SK-N-SH treated with all-trans-retinoic acid at 6 μM for 48 hours (cell line): ENCODE measurements at regions not wholly inside any gene's neighbourhood (a gene's known extent, or its start where the extent isn't known, plus 50 kb on each side); places are given as distances from the start of the nearest gene placed in this dataset.
A peak's percentile ranks its signal among the peaks of the same experiment; 100 is the strongest.

Source experiments
- ATAC-seq: fragments of 200-7000 bp; cut with Tn5 transposase; 3 replicates; pipeline ENCODE4 v1.9.1; 2020; ENCODE audit warnings: mild to moderate bottlenecking, moderate library complexity
- ARNTL ChIP-seq: fragments of 450-650 bp; formaldehyde crosslinking; IDR thresholded peaks from 2 replicates; pipeline ENCODE4 v1.5.0; 2020; ENCODE audit warnings: low read depth, mild to moderate bottlenecking, moderate library complexity, borderline replicate concordance
- BACH2 ChIP-seq: fragments of 250-450 bp; sonication (Bioruptor Pico); IDR thresholded peaks from 2 replicates; pipeline ENCODE4 v1.9.0; 2021; ENCODE audit warnings: mild to moderate bottlenecking, borderline replicate concordance
- CSDC2 ChIP-seq: fragments of 250-450 bp; sonication (Bioruptor Pico); IDR thresholded peaks from 2 replicates; pipeline ENCODE4 v1.5.0; 2020; ENCODE audit warnings: mild to moderate bottlenecking, moderate library complexity
- ESRRG ChIP-seq: fragments of 250-450 bp; sonication (Bioruptor Pico); IDR thresholded peaks from 2 replicates; pipeline ENCODE4 v1.6.1; 2021; ENCODE audit warnings: mild to moderate bottlenecking
- GLIS3 ChIP-seq: fragments of 250-450 bp; sonication (Bioruptor Pico); IDR thresholded peaks from 2 replicates; pipeline ENCODE4 v1.5.0; 2020; ENCODE audit warnings: mild to moderate bottlenecking, moderate library complexity
- ISL1 ChIP-seq: fragments of 250-450 bp; sonication (Bioruptor Pico); IDR thresholded peaks from 2 replicates; pipeline ENCODE4 v2.1.2; 2022; ENCODE audit warnings: mild to moderate bottlenecking, moderate library complexity
- OSR1 ChIP-seq: fragments of 250-450 bp; sonication (Bioruptor Pico); IDR thresholded peaks from 2 replicates; pipeline ENCODE4 v1.8.0; 2022; ENCODE audit warnings: moderate library complexity, mild to moderate bottlenecking, inconsistent platforms
- PATZ1 ChIP-seq: fragments of 250-450 bp; sonication (Bioruptor Pico); IDR thresholded peaks from 2 replicates; pipeline ENCODE4 v1.8.0; 2020; ENCODE audit warnings: mild to moderate bottlenecking, moderate library complexity, borderline replicate concordance
- RARB ChIP-seq: fragments of 250-450 bp; sonication (Bioruptor Pico); IDR thresholded peaks from 2 replicates; pipeline ENCODE4 v1.8.0; 2021; ENCODE audit warnings: mild to moderate bottlenecking, moderate library complexity
- SNAI2 ChIP-seq: fragments of 250-450 bp; sonication (Bioruptor Pico); IDR thresholded peaks from 2 replicates; pipeline ENCODE4 v1.5.0; 2020; ENCODE audit warnings: mild to moderate bottlenecking, moderate library complexity
- TCF4 ChIP-seq: fragments of 250-450 bp; sonication (Bioruptor Pico); IDR thresholded peaks from 2 replicates; pipeline ENCODE4 v1.8.0; 2021; ENCODE audit warnings: mild to moderate bottlenecking, moderate library complexity, borderline replicate concordance
- TOX ChIP-seq: fragments of 250-450 bp; sonication (Bioruptor Pico); IDR thresholded peaks from 2 replicates; pipeline ENCODE4 v1.8.0; 2021; ENCODE audit warnings: mild to moderate bottlenecking, moderate library complexity, borderline replicate concordance
- TSHZ2 ChIP-seq: fragments of 250-450 bp; sonication (Bioruptor Pico); IDR thresholded peaks from 2 replicates; pipeline ENCODE4 v1.5.0; 2020; ENCODE audit warnings: mild to moderate bottlenecking, moderate library complexity
- ZC3H10 ChIP-seq: fragments of 250-450 bp; sonication (Bioruptor Pico); IDR thresholded peaks from 2 replicates; pipeline ENCODE4 v1.5.1; 2021; ENCODE audit warnings: mild to moderate bottlenecking, moderate library complexity
- ZFP3 ChIP-seq: fragments of 250-450 bp; sonication (Bioruptor Pico); IDR thresholded peaks from 2 replicates; pipeline ENCODE4 v1.5.0; 2020; ENCODE audit warnings: mild to moderate bottlenecking, moderate library complexity
- ZFP30 ChIP-seq: fragments of 450-650 bp; formaldehyde crosslinking; IDR thresholded peaks from 2 replicates; pipeline ENCODE4 v1.5.0; 2022; ENCODE audit warnings: mild to moderate bottlenecking, moderate library complexity
- ZNF565 ChIP-seq: fragments of 450-650 bp; formaldehyde crosslinking; conservative IDR thresholded peaks from 2 replicates; pipeline ENCODE4 v1.5.0; 2020; ENCODE audit warnings: low read depth, mild to moderate bottlenecking, moderate library complexity
- ZNF70 ChIP-seq: fragments of 450-650 bp; formaldehyde crosslinking; IDR thresholded peaks from 2 replicates; pipeline ENCODE4 v1.5.0; 2020; ENCODE audit warnings: mild to moderate bottlenecking, moderate library complexity
- ZNF8 ChIP-seq: fragments of 450-650 bp; formaldehyde crosslinking; IDR thresholded peaks from 2 replicates; pipeline ENCODE4 v1.5.0; 2020; ENCODE audit warnings: mild to moderate bottlenecking, moderate library complexity
- TF ChIP-seq, protein P1 (sequence below): fragments of 250-450 bp; sonication (Bioruptor Pico); IDR thresholded peaks from 2 replicates; pipeline ENCODE4 v1.8.0; 2021; ENCODE audit warnings: low read depth, mild to moderate bottlenecking, moderate library complexity, borderline replicate concordance
- TF ChIP-seq, protein P2 (sequence below): fragments of 250-450 bp; sonication (Bioruptor Pico); IDR thresholded peaks from 2 replicates; pipeline ENCODE4 v1.5.1; 2021; ENCODE audit warnings: mild to moderate bottlenecking, moderate library complexity

- TF ChIP-seq, protein P1, sequence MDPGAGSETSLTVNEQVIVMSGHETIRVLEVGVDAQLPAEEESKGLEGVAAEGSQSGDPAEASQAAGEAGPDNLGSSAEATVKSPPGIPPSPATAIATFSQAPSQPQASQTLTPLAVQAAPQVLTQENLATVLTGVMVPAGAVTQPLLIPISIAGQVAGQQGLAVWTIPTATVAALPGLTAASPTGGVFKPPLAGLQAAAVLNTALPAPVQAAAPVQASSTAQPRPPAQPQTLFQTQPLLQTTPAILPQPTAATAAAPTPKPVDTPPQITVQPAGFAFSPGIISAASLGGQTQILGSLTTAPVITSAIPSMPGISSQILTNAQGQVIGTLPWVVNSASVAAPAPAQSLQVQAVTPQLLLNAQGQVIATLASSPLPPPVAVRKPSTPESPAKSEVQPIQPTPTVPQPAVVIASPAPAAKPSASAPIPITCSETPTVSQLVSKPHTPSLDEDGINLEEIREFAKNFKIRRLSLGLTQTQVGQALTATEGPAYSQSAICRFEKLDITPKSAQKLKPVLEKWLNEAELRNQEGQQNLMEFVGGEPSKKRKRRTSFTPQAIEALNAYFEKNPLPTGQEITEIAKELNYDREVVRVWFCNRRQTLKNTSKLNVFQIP (CRISPR knock-in tag) = no peak
- TF ChIP-seq ZC3H10 (CRISPR knock-in tag) (no peak), RARB (no peak)
Measured at GRCh38 chr7:46814516-46815250, 767.2 kb downstream of the TNS3 start (continued).

GRCh38 chr7:46812101-46812675 lies 769.7 kb downstream of the TNS3 start:
- no peak for TF ChIP-seq TCF4 (CRISPR knock-in tag)
- ATAC-seq = no peak

- peak; percentile 96 for ATAC-seq
Measured at GRCh38 chr7:46811529-46811928, 770.4 kb downstream of the TNS3 start.

GRCh38 chr7:46810986-46811385 lies 770.9 kb downstream of the TNS3 start:
- ATAC-seq = peak; percentile 30
- TF ChIP-seq, protein P1 (CRISPR knock-in tag) = no peak
- TF ChIP-seq ISL1 (CRISPR knock-in tag) (no peak), TOX (no peak), ARNTL (CRISPR knock-in tag) (no peak), ZNF70 (CRISPR knock-in tag) (no peak), OSR1 (CRISPR knock-in tag) (no peak), GLIS3 (no peak), TSHZ2 (CRISPR knock-in tag) (no peak), PATZ1 (CRISPR knock-in tag) (no peak), CSDC2 (CRISPR knock-in tag) (no peak), BACH2 (CRISPR knock-in tag) (no peak), ZFP30 (CRISPR knock-in tag) (no peak), ZNF8 (CRISPR knock-in tag) (no peak), SNAI2 (CRISPR knock-in tag) (no peak), TCF4 (CRISPR knock-in tag) (no peak), RARB (no peak), ZFP3 (CRISPR knock-in tag) (no peak), ZNF565 (CRISPR knock-in tag) (no peak), ESRRG (CRISPR knock-in tag) (no peak)
- TF ChIP-seq, protein P2, sequence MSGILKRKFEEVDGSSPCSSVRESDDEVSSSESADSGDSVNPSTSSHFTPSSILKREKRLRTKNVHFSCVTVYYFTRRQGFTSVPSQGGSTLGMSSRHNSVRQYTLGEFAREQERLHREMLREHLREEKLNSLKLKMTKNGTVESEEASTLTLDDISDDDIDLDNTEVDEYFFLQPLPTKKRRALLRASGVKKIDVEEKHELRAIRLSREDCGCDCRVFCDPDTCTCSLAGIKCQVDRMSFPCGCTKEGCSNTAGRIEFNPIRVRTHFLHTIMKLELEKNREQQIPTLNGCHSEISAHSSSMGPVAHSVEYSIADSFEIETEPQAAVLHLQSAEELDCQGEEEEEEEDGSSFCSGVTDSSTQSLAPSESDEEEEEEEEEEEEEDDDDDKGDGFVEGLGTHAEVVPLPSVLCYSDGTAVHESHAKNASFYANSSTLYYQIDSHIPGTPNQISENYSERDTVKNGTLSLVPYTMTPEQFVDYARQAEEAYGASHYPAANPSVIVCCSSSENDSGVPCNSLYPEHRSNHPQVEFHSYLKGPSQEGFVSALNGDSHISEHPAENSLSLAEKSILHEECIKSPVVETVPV = no peak
- TF ChIP-seq, all 23 proteins: peak for 0

More at GRCh38 chr7:46811529-46811928, 770.4 kb downstream of the TNS3 start:
- TF ChIP-seq TOX (peak; percentile 24; the same call in 1 of the 2 replicates), ISL1 (CRISPR knock-in tag) (peak; percentile 45; the same call in 1 of the 2 replicates)
- TF ChIP-seq, protein P1 (CRISPR knock-in tag) = no peak
